HG03521 (cell line): ENCODE measurements at regions not wholly inside any gene's neighbourhood (a gene's known extent, or its start where the extent isn't known, plus 50 kb on each side); places are given as distances from the start of the nearest gene placed in this dataset.

ENCODE experiments used
- ATAC-seq: cut with Tn5 transposase; IDR thresholded peaks from one replicate; pipeline ENCODE4 v1.9.1; 2021; ENCODE audit warnings: mild to moderate bottlenecking, moderate library complexity; ENCODE audit not compliant: unreplicated experiment

GRCh38 chr21:16011719-16012118 is 281.9 kb downstream of the USP25 start:
- ATAC-seq, result no peak

- no peak for ATAC-seq
These were observed 283.8 kb downstream of the USP25 start for GRCh38 chr21:16013570-16013969.

- no peak for ATAC-seq
These were observed 291.1 kb downstream of the USP25 start for GRCh38 chr21:16020878-16021277.

- no peak for ATAC-seq
These were observed 292.3 kb downstream of the USP25 start for GRCh38 chr21:16022116-16022515.

GRCh38 chr21:16022921-16023320 is 293.1 kb downstream of the USP25 start:
- no peak for ATAC-seq

- no peak for ATAC-seq
These were observed 298.4 kb downstream of the USP25 start for GRCh38 chr21:16028142-16028541.

GRCh38 chr21:16028941-16029464 is 299.2 kb downstream of the USP25 start:
- no peak for ATAC-seq

GRCh38 chr21:16033193-16033592 is 303.4 kb downstream of the USP25 start:
- no peak for ATAC-seq

- ATAC-seq, result no peak
These were observed 304.8 kb downstream of the USP25 start for GRCh38 chr21:16034446-16035190.

GRCh38 chr21:16037421-16037955 is 307.7 kb downstream of the USP25 start:
- ATAC-seq, result no peak

- ATAC-seq, result no peak
These were observed 310.8 kb downstream of the USP25 start for GRCh38 chr21:16040601-16041000.

GRCh38 chr21:16044676-16045075 is 314.9 kb downstream of the USP25 start:
- ATAC-seq, result no peak

GRCh38 chr21:16046656-16047330 is 317.0 kb downstream of the USP25 start:
- no peak for ATAC-seq

GRCh38 chr21:16047904-16048303 is 318.1 kb downstream of the USP25 start:
- ATAC-seq, result no peak

- no peak for ATAC-seq
These were observed 325.2 kb downstream of the USP25 start for GRCh38 chr21:16055014-16055413.

- no peak for ATAC-seq
These were observed 329.1 kb downstream of the USP25 start for GRCh38 chr21:16058896-16059295.

GRCh38 chr21:16059981-16060380 is 330.2 kb downstream of the USP25 start:
- no peak for ATAC-seq

- ATAC-seq, result no peak
These were observed 331.4 kb downstream of the USP25 start for GRCh38 chr21:16061194-16061593.

- no peak for ATAC-seq
These were observed 339.7 kb downstream of the USP25 start for GRCh38 chr21:16069178-16070112.

GRCh38 chr21:16070207-16070651 is 340.4 kb downstream of the USP25 start:
- ATAC-seq, result no peak

- no peak for ATAC-seq
These were observed 341.3 kb downstream of the USP25 start for GRCh38 chr21:16071092-16071491.
